Urothelium cell line (cell line): ENCODE measurements at regions not wholly inside any gene's neighbourhood (a gene's known extent, or its start where the extent isn't known, plus 50 kb on each side); places are given as distances from the start of the nearest gene placed in this dataset.
"Not testable (repeated sequence)": the region's sequence is repeated elsewhere in the genome, so short reads cannot be mapped to it uniquely, and the experiment has no call there.

Experiments
- DNase-seq: peaks from one replicate; pipeline ENCODE4 v3.0.0; 2011; ENCODE audit warnings: low spot score, mixed read lengths
- FAIRE-seq: peaks from 2 replicates; lab custom pipeline; 2011; peaks lifted over from hg19 to GRCh38; lab: Jason Lieb, UNC

DNA sequence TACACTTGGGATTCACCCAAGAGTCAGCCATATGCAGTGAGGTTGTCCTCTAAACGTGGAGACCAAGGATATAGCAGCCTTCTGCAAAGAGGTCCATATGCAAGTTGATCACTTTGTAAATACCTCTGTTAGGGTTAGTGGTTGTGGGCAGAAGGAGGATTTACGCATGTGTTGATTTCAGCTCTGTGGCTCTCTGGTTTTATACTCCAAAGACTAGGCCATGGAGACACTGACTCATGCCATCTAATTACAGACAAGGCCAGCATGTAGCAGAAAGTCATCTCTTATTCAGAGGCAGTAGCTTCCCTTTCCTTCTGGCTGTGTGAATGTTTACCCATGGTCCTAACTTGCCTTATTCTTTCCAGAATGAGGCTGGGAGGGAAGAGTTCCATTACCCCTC is 140.9 kb upstream of the GOLGA6L4 start:
- DNase-seq, result not testable (repeated sequence)
- peak; percentile 77 for FAIRE-seq

DNA sequence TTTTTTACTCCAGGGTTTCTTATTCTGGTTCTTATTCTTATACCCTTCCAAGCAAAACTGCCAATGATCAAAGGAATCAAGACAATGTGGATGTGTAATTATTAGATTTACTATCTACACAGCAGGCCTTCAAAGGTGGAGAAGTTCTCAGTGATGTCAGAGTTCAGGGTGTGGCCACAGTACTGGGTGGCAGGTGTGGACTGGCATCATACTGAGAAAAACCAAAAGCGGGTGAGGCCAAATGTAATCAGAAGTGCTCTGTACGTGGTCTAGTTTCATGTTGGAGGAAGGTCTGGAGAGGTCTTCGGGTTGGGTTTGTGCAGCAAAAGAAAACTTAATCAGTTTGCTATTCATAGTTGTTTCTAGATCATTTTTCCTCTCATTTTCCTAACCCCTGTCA is 138.5 kb upstream of the GOLGA6L4 start:
- not testable (repeated sequence) for FAIRE-seq, DNase-seq

DNA sequence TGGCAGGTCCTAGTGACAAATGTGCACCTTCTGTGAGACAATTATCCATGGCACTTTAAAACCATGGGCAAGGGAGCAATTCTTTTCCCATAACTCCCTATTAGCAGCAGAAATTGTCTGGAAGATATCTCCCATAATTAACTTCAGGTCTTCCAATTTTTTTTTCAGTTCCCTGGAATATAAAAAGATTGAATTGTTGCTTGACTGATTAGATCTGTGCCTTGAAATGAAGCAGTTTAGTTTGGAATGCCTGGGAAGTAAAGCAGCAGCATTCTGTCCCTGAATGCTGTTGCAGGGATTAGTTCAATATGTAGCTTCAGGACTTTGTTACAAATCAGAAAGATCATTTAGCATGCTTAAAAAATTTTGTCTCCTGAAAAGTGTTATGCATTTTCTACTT is 137.0 kb upstream of the GOLGA6L4 start:
- FAIRE-seq (no peak), DNase-seq (no peak)

DNA sequence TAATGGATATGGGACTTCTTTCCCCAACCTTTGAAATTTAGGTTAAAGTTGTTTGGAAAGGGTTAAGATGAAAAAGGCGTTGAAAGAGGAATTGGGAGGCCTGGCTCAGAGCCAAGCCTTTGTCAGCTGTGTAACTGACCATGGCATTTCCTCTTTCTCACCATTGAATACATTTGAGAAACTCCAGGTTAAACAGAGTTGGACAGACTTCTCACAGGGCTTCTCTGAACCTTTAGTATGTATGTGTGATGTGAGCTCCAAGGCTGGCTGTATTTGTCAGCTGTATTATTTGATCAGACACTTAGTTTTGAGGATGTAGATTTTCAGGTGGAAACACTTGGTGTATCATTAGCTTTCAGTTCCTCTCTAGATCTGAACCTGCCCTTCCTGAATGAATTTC is 136.4 kb upstream of the GOLGA6L4 start:
- FAIRE-seq (no peak), DNase-seq (no peak)

DNA sequence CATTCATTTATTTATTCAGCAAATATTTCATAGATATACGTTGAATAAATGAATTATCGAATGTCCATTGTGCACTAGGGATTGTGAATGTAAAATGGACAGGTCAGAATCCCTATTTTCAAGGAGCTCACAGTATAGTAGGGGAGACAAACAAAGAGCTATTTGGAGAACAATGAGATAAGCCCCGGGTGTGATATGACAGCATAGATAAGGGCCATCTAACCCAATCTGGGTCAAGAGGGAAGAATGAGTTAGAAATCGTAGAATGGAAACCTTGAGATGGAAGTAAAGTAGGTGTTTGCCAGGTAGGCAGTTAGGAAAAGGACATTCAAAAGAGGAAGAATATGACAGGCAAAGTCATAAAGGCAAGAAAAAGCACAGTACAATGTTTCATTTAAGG is 132.2 kb upstream of the GOLGA6L4 start:
- no peak for DNase-seq
- FAIRE-seq, result no peak

DNA sequence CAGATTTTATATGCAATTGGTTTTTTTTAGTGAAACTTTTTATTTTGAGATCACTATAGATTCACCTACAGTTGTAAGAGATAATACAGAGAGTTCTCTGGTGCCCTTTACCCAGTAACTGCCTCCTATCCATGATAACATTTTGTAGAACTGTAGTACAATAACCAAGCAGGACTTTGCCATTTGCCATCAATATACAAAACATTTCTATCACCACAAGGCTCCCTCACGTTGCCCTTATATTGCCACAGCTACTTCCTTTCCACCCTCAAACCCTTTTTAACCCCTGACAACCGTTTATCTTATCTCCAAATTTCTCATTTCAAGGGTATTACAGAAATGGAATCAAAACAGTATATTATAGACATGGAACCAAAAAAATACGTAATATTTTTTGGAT is 130.7 kb upstream of the GOLGA6L4 start:
- FAIRE-seq, result no peak

DNA sequence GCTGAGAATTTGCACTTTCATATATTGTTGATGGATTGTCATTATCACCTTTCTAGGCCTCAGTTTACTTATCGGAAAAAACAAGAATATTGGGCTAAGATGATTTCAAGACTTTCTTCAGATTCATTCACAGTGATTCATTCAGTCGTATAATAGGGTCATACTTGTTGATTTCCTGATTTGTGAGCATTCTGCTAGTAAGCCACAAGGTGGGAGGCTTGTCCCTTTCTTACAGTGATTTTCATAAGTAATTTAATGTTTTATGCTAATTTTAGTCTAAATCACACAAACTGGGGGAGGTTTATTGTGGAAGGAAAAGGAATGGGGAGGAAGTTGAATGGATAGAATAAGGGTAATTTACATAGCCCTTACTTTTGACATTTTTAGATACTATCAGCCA is 126.8 kb upstream of the GOLGA6L4 start:
- DNase-seq, result no peak
- FAIRE-seq, result no peak

More for the DNA sequence above, 130.7 kb upstream of the GOLGA6L4 start:
- DNase-seq, result no peak

DNA sequence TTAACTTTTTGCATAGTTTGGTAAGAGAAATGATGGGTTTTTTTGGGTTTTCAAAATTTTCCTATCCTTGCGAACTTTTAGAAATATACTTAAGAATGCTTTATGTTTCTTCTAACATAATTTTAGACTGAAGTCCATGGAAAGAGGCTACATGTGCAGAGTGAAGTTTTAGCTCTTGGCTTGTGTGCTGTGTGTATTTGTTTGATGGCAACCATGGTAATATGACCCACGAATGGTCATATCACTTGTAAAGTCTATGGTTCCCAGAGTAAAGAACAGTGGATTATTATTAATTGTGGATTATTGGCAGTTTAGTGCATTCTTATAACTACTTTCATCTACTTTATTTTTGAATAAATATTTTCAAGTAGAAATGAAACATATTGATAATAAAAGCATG is 124.0 kb upstream of the GOLGA6L4 start:
- FAIRE-seq (no peak), DNase-seq (no peak)

DNA sequence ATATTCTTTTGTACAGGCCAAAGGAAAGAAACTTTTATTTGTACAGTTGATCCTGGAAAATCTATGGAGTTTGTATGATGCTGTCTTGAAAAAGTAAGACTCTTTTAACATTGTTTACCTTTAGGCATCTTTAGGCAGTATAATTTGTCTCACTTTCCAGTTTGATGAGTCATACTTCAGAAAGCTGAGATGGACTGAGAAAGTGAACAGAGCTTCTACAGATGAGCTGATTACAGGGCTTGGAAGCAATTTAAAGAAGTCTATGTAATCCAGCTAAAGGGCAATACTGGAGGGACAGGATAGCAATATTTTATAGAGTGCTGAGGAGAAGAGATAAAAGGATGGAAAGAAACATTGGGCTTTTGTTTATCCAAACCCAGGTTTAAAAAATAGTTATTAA is 123.5 kb upstream of the GOLGA6L4 start:
- no peak for FAIRE-seq
- peak; percentile 6 for DNase-seq

DNA sequence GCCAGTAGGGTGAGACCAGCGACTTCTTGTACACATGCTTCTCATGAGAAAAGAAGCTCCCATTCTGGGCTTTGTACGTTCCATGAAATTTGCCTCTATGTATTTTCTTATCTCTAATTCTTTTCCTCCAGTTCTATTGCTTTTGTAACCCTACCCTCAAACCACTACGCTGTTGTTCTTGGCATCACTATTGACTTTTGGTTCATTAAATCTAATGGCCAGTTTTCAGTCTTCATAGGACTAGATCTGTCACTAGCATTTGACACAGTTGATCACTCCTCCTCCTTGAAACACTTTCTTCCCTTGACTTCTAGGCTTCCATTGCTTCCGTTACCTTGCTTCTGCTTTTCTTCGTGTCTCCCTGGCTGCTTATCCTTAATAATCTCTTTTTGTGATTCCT is 121.7 kb upstream of the GOLGA6L4 start:
- FAIRE-seq (no peak), DNase-seq (no peak)

DNA sequence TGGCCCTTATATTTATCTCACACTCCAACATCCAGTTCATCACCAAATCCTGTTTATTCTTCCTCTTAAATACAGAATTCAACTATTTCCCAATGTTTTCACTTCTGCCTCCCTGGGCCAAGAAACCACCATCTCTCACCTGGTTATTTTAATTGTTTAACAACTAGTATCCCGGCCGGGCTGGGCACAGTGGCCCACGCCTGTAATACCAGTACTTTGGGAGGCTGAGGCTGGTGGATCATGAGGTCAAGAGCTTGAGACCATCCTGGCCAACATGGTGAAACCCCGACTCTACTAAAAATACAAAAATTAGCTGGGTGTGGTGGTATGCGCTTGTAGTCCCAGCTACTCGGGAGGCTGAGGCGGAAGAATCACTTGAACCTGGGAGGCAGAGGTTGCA is 120.9 kb upstream of the GOLGA6L4 start:
- not testable (repeated sequence) for FAIRE-seq

DNA sequence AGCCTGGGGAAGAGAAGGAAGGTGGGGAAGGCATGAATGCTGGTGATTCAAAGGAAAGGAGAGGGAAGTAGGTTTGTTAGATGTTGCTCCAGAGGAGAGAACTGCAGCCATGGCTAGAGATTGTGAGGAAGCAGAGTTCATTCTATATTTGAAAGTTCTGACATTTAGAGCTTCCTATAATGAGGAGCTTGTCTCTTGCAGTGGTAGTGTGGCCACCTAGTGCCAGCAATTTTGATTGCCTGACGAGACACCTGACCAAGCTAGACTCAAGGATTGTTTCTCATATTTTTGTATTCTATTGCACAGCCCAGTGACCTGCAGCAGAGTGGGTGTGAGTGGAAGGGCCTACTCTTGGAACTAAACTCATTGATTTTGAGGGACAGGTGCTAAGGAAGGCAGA is 116.2 kb upstream of the GOLGA6L4 start:
- FAIRE-seq, result not testable (repeated sequence)

More for the DNA sequence above, 120.9 kb upstream of the GOLGA6L4 start:
- not testable (repeated sequence) for DNase-seq

DNA sequence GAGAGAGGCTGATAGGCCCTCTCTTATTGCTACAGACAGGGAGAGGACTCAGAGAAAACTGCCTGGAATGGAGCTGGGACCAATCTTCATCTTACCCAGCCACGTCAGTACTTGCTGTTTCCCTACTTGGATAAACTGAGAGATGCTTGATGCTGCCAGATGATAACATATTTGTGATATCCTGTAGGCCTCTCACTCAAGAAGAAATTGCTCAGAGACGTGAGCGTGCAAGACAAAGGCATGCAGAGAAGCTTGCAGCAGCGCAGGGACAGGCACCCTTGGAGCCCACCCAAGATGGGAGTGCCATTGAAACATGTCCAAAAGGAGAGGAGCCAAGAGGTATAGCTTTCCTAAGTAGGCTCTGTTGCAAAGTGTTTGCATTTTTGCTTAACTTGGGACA is 114.7 kb upstream of the GOLGA6L4 start:
- FAIRE-seq, DNase-seq: not testable (repeated sequence)

More for the DNA sequence above, 116.2 kb upstream of the GOLGA6L4 start:
- DNase-seq, result not testable (repeated sequence)

DNA sequence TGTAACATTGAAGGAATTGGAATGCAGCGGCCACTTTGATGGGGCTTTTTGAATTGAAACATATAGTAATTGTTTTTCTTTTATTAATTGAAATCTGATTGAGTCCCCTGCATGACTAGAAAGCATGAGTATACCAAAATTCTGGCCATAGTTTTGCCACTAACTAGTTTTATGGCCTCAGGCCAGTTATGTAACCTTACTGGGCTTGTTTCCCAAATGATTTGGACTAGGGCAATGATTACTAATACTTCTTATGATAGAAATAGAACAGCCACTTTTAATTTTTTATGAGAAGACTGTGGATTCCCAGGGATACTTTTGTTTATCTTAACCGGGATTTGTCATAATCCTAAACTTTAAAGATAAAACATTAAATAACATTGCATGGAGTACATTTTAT is 106.9 kb upstream of the GOLGA6L4 start:
- FAIRE-seq, DNase-seq: not testable (repeated sequence)

DNA sequence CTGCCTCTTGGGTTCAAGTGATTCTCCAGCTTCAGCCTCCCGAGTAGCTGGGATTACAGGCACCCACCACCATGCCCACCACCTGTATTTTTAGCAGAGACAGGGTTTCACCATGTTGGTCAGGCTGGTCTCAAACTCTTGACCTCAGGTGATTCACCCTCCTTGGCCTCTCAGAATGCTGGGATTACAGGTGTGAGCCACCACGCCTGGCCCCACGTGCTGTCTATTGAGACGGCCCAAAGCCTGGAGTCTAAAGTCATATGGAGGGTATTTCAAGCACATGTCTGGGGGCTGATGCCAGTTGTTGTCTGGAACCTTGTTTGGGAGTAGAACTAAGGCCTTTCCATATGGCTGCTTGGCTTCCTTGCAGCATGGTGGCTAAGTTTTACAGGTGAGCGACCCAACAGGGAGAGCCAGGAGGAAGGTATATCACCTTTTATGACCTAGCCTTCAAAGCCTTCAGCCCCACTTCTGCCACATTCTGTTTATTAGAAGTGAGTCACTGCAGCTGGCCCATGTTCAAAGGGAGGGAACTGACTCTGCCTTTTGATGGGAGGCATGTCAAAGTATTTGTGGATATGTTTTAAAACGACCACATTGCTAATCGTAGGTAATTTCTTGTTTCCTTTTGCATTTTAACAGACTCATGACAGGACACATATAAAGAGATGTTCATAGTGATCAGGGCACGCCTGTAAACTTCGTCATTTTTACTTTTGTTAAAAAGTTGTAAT is 105.3 kb upstream of the GOLGA6L4 start:
- FAIRE-seq, result peak; percentile 98
- not testable (repeated sequence) for DNase-seq

DNA sequence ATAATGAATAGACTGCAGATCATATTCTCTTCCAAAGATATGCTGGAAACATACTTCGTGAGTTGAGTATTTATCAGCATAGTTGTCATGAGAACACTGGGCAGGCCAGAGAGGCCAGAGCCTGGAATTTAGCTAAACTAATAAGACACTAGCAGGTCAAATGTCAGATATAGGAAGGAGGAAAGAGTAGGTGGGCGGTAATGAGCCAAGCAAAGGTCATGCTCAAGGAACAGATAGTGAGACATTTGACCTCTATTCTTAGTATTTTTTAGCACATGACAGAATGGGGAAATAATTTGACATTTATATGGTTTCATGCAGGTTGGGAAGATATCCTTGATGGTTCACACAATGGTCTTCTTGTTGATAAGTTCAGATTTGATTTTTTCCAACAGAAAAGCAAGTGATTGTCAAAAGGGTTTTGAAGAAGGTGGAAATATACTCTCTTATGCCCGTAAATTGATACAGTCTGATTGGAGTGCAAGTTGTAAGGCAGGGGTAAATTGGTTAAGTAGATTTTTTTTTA is 99.6 kb upstream of the GOLGA6L4 start:
- FAIRE-seq, DNase-seq: not testable (repeated sequence)

DNA sequence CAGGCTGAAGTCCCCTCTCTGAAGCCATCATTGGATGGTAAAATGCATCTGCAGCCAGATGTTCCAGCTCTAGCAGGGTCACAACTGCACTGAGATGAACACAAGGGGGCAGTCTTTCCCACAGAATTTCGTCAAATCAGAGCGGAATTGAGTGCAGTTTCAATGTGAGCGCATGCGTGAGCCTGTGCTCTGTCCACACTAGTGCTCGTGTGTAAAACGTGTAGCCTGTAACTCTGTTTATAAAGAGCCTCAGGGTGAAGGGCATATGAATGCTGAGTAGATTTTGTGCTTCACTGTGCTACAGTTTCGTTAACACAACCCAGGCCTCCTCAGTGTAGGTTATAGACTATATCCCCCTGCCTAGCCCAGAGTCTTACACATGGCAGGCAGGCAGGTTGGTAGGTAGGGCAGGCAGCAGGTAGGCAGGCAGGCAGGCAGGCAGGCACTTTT is 92.7 kb upstream of the GOLGA6L4 start:
- FAIRE-seq (peak; percentile 56), DNase-seq (peak; percentile 80)

DNA sequence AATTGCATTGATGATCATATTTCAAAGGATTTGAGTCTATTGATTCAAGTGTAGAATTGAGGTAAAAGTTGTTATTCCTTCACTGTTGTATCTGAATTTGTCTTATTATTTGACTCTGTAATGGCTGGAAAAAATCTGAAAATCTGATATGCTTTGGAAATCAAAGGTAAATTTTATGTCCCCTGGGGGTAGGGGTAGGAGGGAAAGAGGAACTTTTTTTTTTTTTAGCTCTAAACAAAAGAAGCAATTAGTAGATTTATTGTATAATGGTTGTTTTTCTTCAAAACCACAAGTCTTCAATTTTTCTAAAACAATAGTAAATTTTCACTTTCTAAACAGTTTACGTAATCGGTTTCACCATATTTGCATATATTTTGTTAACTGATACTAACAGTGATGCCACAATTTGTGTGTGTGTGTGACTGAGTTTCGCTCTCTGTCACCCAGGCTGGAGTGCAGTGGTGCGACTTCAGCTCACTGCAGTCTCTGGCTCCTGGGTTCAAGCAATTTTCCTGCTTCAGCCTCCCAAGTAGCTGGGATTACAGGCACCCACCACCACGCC is 91.7 kb upstream of the GOLGA6L4 start:
- no peak for FAIRE-seq
- no peak for DNase-seq

DNA sequence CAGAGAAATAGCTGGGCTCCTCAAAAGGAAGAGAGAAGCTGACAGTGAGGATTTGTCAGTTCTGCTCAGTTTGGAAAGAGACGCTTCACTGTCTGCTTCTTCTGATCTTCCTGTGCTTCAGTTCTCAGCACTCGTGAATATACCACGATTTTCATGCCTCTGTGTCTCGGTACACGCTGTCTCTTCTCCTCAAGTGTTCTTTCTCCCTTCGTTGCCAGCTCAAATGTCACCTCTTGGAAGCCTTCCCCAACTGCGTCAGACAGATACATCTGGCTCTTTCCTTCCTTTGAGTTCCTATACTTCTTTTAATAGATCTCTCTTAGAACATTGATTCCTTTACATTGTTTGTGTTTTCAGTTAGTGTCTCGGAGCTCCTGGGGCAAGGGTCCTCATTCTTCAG is 90.6 kb upstream of the GOLGA6L4 start:
- not testable (repeated sequence) for DNase-seq, FAIRE-seq

DNA sequence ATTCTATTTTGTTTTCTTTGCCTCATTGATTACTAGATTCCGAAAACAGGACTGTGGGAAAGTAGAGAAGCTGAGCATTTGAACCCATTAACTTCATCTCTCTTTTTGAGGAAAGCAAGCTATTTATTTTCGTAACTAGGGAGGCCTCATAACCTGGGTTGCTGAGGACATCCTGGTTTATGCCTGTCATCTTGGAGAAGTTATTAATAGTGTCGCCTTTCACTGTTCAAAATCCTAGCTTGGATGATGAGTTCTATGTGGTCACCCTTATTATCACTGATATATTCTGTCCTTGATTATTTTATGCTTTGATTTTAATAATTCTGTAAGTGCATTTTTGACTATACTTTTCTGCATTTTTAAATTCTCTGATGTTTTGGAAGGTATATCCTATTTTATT is 89.3 kb upstream of the GOLGA6L4 start:
- not testable (repeated sequence) for FAIRE-seq, DNase-seq

DNA sequence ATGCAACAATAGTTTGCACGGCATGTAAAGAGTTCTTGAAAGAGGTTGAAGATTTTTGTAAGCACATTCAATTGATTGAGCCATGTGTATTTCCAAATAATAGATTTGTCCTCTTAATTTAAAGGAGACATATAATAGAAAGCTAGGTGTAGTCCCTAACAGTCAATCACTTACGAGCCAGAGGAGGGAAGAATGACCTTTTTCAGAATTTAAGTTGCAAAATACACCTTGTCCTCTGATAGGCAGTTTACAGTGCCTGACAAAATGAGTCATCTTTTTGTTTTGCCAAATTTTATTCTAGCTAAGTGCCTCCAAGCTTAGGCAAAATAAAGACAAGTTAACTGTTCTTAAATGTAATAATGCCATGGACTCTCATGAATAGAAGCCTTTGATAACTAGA is 88.3 kb upstream of the GOLGA6L4 start:
- FAIRE-seq, result peak; percentile 23
- not testable (repeated sequence) for DNase-seq
